GM12891 (cell line): ENCODE measurements at regions not wholly inside any gene's neighbourhood (a gene's known extent, or its start where the extent isn't known, plus 50 kb on each side); places are given as distances from the start of the nearest gene placed in this dataset.

Source experiments
- DNase-seq: peaks from one replicate; pipeline ENCODE4 v3.0.0; 2011; ENCODE audit warnings: low spot score; ENCODE audit not compliant: insufficient read length
- FAIRE-seq: peaks from 2 replicates; lab custom pipeline; 2011; peaks lifted over from hg19 to GRCh38; lab: Jason Lieb, UNC
- PAX5 ChIP-seq: IDR thresholded peaks from 2 replicates; pipeline ENCODE4 v1.6.1; 2011; ENCODE audit warnings: low read length, moderate library complexity, mild to moderate bottlenecking; ENCODE audit not compliant: insufficient read depth, severe bottlenecking
- POLR2A ChIP-seq: IDR thresholded peaks from 2 replicates; pipeline ENCODE4 v1.6.1; 2011; ENCODE audit warnings: low read depth, low read length, control low read depth
- POLR2AphosphoS5 ChIP-seq: IDR thresholded peaks from 2 replicates; pipeline ENCODE4 v1.6.1; 2011; ENCODE audit warnings: low read depth, low read length, control low read depth
- POU2F2 ChIP-seq: IDR thresholded peaks from 2 replicates; pipeline ENCODE4 v1.6.1; 2011; ENCODE audit warnings: low read depth, mild to moderate bottlenecking, control low read depth, low read length, moderate library complexity
- SPI1 ChIP-seq: IDR thresholded peaks from 2 replicates; pipeline ENCODE4 v1.6.1; 2011; ENCODE audit warnings: low read depth, low read length, control low read depth
- TAF1 ChIP-seq: IDR thresholded peaks from 2 replicates; pipeline ENCODE4 v1.6.1; 2011; ENCODE audit warnings: low read depth, low read length, control low read depth

DNA sequence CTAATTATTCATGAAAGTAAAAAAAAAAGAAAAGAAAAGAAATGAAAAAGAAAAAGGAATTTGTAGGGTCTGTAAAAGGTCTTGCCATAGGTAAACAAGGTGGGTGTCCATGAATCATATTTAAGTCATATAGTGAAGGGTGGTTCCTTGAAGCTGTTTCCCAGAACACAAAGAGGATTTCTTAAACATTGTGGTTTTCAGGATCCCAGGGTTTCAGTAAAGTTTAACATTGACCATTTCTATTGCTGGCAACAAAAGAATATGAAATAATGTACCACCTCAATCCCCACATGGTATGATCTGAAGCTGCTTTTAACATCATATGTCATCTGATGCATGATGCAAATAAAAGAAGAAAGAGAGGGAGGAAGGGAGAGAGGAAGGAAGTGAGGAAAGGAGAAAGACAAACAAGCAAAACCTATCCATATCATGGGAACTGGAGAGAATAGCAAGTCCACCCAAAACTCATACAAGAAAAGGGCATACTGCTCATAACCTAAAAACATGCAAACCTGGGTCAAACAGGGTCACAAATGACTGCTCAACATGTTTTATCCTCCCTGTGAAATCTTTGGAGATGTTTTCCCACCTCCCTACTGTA lies 663.5 kb downstream of the SORCS1 start:
- FAIRE-seq (no peak), DNase-seq (no peak)
- TF ChIP-seq PAX5 (no peak), POLR2AphosphoS5 (no peak), POLR2A (no peak), TAF1 (no peak), SPI1 (no peak), POU2F2 (no peak)

DNA sequence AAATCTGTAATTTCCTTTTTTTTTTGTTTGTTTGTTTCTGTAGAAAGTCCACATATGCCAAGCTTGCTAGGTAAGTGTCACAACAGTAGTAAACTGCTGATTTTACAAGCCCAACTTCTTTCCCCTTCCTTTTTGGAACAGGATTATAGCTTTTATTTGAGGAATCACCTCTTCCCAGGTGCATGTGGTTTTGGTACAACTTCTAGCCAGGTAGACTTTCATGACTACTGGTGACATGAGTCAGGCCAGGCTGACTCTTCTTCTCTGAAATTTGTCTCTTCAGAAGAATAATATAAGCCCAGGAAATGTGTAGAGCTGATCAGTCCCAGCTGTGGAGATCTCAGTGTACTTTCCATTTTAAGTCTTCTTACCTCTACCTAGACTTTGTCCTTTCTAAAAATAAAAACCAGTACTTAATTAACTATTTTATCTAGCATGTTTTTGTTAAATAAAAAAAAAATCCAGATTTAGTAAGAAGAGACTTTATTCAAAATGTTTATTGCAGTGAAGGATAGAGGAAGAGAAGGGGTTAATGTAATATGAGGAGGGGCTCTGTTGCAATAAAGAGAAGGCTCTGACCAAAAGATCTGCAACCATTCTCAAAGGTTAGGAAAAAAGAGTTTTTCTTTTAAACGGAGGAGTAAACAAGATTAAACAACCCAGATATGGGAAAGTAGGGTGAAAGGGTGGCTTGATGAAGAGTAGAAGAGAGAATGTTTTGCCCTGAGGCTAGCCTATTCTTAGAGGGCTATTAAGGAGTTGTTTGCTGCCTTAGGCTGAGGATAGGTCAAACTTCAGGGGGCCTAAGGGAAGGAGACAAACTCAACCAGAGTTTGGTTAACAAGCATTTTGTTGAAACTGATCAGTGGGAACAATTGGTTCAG lies 664.2 kb downstream of the SORCS1 start:
- FAIRE-seq = no peak
- TF ChIP-seq TAF1 = no peak
- no peak for TF ChIP-seq POLR2A
- no peak for TF ChIP-seq SPI1
- TF ChIP-seq PAX5 = no peak
- no peak for TF ChIP-seq POLR2AphosphoS5
- no peak for DNase-seq

DNA sequence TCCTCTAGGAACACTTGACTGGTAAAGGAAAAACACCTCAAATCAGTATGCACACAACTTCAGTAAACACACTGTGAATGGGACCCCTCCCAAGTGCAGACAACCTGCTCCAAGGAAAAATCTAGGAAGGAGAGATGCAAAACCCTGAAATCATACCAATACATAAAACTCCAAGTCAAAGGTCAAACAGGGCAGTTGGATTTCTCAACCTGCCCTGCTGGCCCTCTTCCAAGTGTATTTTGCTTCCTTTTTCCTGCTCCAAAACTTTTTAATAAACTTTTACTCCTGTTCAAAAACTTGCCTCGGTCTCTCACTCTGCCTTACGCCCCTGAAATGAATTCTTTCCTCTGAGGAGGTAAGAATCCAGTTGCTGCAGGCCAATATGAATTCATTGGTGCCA lies 665.1 kb downstream of the SORCS1 start:
- no peak for DNase-seq
- no peak for FAIRE-seq
- TF ChIP-seq SPI1 = no peak
- TF ChIP-seq POLR2AphosphoS5 = no peak
- no peak for TF ChIP-seq POLR2A
- TF ChIP-seq TAF1 = no peak
- no peak for TF ChIP-seq POU2F2
- TF ChIP-seq PAX5 = no peak

DNA sequence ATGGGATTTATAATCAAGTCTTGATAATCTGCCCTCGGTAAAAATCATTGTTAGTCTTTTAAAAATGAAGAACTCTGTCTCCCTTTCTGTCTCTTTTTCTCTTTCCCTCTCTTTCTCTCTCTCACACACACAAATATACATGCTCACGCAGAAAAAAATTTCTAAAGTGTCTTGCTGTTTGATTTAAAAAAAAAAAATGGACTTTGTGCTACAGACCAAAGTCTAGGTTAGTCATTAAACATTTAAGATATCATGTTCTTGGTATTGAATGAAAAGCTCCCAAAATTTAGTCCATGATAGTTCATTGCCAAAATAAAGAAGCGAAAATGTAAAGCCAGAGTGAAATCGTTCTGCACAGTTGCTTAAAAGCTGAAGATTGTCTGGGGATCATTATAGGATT lies 665.8 kb downstream of the SORCS1 start:
- FAIRE-seq (no peak), DNase-seq (no peak)
- TF ChIP-seq POLR2A (no peak), SPI1 (no peak), POU2F2 (no peak), POLR2AphosphoS5 (no peak), TAF1 (no peak), PAX5 (no peak)

DNA sequence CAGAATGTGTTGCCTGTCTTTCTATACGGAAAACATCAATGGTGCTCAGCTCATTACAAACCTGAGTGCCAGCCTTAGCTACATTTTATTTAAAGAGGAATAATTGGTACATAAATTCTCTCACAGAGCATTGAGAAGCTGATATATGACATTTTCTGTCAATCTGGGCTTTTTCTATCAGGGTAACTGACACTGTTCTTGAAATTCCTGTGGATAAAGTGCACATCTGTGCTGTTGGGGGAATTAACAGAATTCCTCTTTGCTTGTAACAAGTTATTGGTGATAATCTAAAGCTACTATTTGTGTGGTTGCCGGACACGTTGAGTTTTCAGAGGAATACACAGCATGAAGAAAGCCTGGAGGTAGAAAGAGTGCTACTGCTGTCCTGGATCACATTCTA lies 668.6 kb downstream of the SORCS1 start:
- DNase-seq = no peak
- FAIRE-seq = no peak
- TF ChIP-seq SPI1 (no peak), POLR2AphosphoS5 (no peak), POLR2A (no peak), PAX5 (no peak), TAF1 (no peak), POU2F2 (no peak)

DNA sequence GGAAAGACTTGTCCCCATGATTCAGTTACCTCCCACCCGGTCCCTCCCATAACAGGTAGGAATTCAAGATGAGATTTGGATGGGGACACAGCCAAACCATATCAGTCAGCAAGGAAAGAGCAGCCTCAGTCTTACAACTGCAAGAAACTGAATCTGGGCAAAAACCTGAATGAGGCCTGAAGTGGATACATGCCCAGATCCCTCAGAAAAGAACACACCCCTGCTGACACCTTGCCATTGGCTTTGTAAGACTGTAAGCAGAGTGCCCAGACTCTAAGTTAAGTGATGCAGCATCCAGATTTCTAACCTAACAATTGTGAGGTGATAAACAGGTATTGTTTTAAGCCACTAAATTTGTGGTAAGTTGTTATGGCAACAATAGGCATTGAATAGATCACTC lies 670.8 kb downstream of the SORCS1 start:
- no peak for TF ChIP-seq PAX5
- TF ChIP-seq TAF1 = no peak
- no peak for TF ChIP-seq POLR2A
- no peak for TF ChIP-seq POU2F2
- FAIRE-seq = no peak
- DNase-seq = no peak

DNA sequence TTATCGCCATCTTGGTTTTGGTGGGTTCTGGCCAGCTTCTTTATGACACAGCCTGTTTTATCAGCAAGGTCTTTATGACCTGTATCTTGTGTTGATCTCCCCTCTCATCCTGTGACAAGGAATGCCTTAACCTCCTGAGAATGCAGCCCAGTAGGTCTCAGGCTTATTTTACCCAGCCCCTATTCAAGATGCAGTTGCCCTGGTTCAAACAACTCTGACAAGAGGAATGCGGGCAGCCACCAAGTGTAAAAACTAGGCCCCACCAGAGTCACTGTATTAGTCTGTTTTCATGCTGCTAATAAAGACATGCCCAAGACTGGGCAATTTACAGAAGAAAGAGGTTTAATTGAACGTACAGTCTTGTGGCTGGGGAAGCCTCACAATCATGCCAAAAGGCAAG lies 671.3 kb downstream of the SORCS1 start:
- DNase-seq (no peak), FAIRE-seq (no peak)
- TF ChIP-seq POU2F2 = no peak
- TF ChIP-seq POLR2A = no peak
- no peak for TF ChIP-seq TAF1
- TF ChIP-seq POLR2AphosphoS5 = no peak
- TF ChIP-seq SPI1 = no peak
- TF ChIP-seq PAX5 = no peak

DNA sequence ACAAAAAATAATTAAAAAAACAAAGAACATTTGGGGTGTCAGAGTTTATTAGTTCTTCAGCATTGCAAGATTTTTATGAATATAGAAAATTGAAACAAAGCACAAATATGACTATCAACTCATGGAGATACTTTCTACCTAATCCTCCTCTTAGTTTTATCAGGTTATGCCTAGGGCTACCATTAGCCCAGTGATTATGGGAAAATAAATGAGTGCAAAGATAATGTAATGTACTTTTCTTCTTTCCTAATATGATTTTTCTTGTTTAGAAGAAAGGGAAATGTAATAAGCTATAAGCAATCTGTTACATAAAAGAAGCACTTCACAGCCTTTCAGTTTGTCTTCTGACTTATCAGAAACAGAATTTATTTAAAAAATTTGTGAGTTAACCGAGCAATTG lies 676.8 kb downstream of the SORCS1 start:
- DNase-seq = no peak
- FAIRE-seq = no peak
- TF ChIP-seq TAF1 (no peak), SPI1 (no peak), PAX5 (no peak), POLR2AphosphoS5 (no peak), POLR2A (no peak), POU2F2 (no peak)

DNA sequence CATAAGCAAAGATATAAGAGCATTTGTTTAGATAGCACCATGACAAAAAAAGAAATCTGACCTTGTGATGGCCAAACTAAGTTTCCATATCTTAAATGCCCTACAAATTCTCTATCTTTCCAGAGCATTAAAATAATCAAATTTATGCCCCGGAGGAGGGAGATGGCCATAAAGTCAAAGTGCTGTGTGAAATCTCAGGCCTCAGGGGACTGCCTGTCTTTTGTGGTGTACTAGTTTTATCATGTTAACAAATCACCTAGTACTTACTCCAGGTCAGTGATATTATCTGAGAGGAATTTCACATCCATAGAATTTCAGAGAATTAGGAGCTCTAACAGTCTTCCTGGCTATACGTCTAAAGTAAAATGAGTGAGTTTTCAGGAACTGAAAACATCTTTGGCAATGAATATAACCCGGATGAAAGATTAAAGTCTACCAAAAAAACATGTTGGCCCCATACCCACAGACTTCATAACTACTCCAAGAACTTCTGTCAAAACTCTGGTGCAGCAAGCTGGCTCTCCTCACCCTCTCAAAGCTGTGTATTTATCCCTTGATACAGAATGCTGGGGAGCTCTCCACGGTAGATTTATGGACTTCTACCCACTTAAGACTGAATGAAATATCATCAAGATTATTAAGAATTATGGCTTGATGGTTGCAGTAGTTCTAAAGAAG lies 682.8 kb downstream of the SORCS1 start:
- no peak for DNase-seq
- FAIRE-seq = no peak

More for the DNA sequence above, 682.8 kb downstream of the SORCS1 start:
- TF ChIP-seq POU2F2 (no peak), POLR2A (no peak), POLR2AphosphoS5 (no peak), TAF1 (no peak), PAX5 (no peak), SPI1 (no peak)
